ENCODE measurements at regions not wholly inside any gene's neighbourhood (a gene's known extent, or its start where the extent isn't known, plus 50 kb on each side); places are given as distances from the start of the nearest gene placed in this dataset.
"Not testable (repeated sequence)": the region's sequence is repeated elsewhere in the genome, so short reads cannot be mapped to it uniquely, and the experiment has no call there.

DNA sequence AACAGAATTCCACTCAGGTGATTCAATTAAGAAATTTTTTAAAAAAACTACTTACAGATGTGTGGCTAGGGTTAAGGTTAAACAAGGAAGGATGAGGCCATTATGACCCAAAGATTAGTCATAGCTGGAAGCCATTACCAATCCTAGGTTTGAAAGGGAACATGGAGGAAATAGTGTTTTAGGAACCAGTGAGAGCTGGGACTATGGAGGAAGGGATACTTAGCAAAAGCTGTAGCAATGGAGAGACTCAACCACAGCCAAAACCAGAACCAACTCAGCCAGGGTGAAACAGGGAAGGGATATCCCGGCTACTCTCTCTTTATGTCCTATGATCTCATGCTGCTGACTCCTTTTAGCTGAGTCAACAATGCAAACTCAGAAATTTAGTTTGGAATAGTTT, 148.6 kb upstream of the CNKSR2 start:
- FAIRE-seq: no peak

GRCh38 chrX:21228974-21229373, 145.2 kb upstream of the CNKSR2 start:
- not testable (repeated sequence) for FAIRE-seq

DNA sequence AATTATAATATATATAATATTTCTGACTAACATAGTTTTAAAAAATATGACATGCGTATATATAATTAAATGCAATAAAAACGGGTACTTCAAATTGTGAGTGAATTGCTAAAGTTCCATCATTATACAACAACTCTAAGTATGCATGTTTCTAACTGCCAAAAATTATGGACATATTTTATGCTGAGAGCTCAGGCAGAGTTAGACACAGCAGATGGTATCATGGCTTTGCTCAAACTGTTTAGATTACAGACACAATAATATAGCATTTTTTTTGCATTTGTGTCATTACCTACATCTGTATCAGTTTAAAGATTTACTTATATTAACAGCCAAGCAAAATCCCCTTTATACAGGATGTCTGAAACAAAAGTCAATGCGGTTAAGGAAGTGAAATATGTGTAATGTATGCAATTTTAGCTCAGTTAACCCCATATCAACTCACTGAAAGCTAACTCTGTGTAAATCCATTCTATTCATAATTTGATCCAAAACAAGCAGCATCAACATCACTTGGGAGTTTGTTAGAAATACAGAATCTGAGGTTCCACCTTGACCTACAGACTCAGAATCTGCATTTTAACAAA, 119.1 kb upstream of the CNKSR2 start:
- no peak for FAIRE-seq

GRCh38 chrX:21266949-21267348, 107.3 kb upstream of the CNKSR2 start:
- FAIRE-seq: no peak

GRCh38 chrX:21276736-21277433, 97.3 kb upstream of the CNKSR2 start:
- no peak for FAIRE-seq

- FAIRE-seq: no peak
These were observed 85.0 kb upstream of the CNKSR2 start for GRCh38 chrX:21289232-21289631.

- FAIRE-seq: no peak
These were observed 78.9 kb upstream of the CNKSR2 start for GRCh38 chrX:21295246-21295820.

GRCh38 chrX:21305799-21306336, 68.3 kb upstream of the CNKSR2 start:
- no peak for FAIRE-seq

GRCh38 chrX:21319323-21319722, 54.9 kb upstream of the CNKSR2 start:
- no peak for FAIRE-seq
